Muscle layer of colon (tissue), 2 donors: ENCODE measurements at regions not wholly inside any gene's neighbourhood (a gene's known extent, or its start where the extent isn't known, plus 50 kb on each side); places are given as distances from the start of the nearest gene placed in this dataset.

Source experiments
- H3K27ac ChIP-seq: one replicate; pipeline ENCODE4 v1.7.0; 2013; ENCODE audit warnings: low read depth, mild to moderate bottlenecking, low read length, moderate library complexity
- H3K27me3 ChIP-seq, 2 donors: one replicate each; pipeline ENCODE4 v1.7.0; 2013; ENCODE audit warnings: low read length in 2 of 2, mild to moderate bottlenecking in 2 of 2; ENCODE audit not compliant: insufficient read depth in 2 of 2, control insufficient read depth in 1 of 2
- H3K36me3 ChIP-seq: one replicate; pipeline ENCODE4 v1.7.0; 2013; ENCODE audit warnings: mild to moderate bottlenecking, low read length; ENCODE audit not compliant: insufficient read depth
- H3K4me1 ChIP-seq: one replicate; pipeline ENCODE4 v1.7.0; 2013; ENCODE audit warnings: mild to moderate bottlenecking, low read length; ENCODE audit not compliant: insufficient read depth
- H3K4me3 ChIP-seq, 2 donors: one replicate each; pipeline ENCODE4 v1.7.0; 2013; ENCODE audit warnings: low read length in 2 of 2, low read depth in 1 of 2, mild to moderate bottlenecking in 1 of 2, moderate library complexity in 1 of 2
- H3K9ac ChIP-seq: one replicate; pipeline ENCODE4 v1.7.0; 2013; ENCODE audit warnings: low read length
- H3K9me3 ChIP-seq: one replicate; pipeline ENCODE4 v1.7.0; 2013; ENCODE audit warnings: mild to moderate bottlenecking, low read length
- donor health status: abdominal sarcoma.
- donor health status: Adenocarcinoma of cecum.

GRCh38 chr3:20405231-20405630, 219.2 kb upstream of the SGO1 start:
- Histone ChIP-seq H3K27ac (no peak overlapping the region), H3K9ac (no peak overlapping the region), H3K4me1 (no peaks in the 10 kb centered on the region), H3K27me3 (no peaks in the 10 kb centered on the region), H3K9me3 (no peaks in the 10 kb centered on the region), H3K4me3 (no peak overlapping the region), H3K36me3 (no peaks in the 10 kb centered on the region)

- Histone ChIP-seq H3K4me3 (no peak overlapping the region), H3K4me1 (no peaks in the 10 kb centered on the region), H3K9me3 (no peaks in the 10 kb centered on the region), H3K36me3 (no peaks in the 10 kb centered on the region), H3K9ac (no peak overlapping the region), H3K27me3 (no peaks in the 10 kb centered on the region), H3K27ac (no peak overlapping the region)
These were observed 218.7 kb upstream of the SGO1 start for GRCh38 chr3:20404741-20405100.

- H3K36me3 ChIP-seq, result no peaks in the 10 kb centered on the region
- H3K9me3 ChIP-seq, result no peaks in the 10 kb centered on the region
- H3K4me1 ChIP-seq, result no peaks in the 10 kb centered on the region
- no peak overlapping the region for H3K4me3 ChIP-seq
- H3K9ac ChIP-seq, result no peak overlapping the region
- H3K27ac ChIP-seq, result no peak overlapping the region
- H3K27me3 ChIP-seq, result no peaks in the 10 kb centered on the region
These were observed 218.2 kb upstream of the SGO1 start for GRCh38 chr3:20403986-20404740.

GRCh38 chr3:20401253-20401652, 215.2 kb upstream of the SGO1 start:
- no peaks in the 10 kb centered on the region for H3K4me1 ChIP-seq
- no peak overlapping the region for H3K9ac ChIP-seq
- H3K27ac ChIP-seq, result no peak overlapping the region
- H3K36me3 ChIP-seq, result no peaks in the 10 kb centered on the region
- no peaks in the 10 kb centered on the region for H3K27me3 ChIP-seq
- H3K4me3 ChIP-seq, result no peak overlapping the region
- no peaks in the 10 kb centered on the region for H3K9me3 ChIP-seq

- H3K27ac ChIP-seq, result no peak overlapping the region
- no peaks in the 10 kb centered on the region for H3K4me1 ChIP-seq
- no peak overlapping the region for H3K9ac ChIP-seq
- no peak overlapping the region for H3K4me3 ChIP-seq
- no peaks in the 10 kb centered on the region for H3K36me3 ChIP-seq
- H3K9me3 ChIP-seq, result no peaks in the 10 kb centered on the region
- no peaks in the 10 kb centered on the region for H3K27me3 ChIP-seq
These were observed 214.7 kb upstream of the SGO1 start for GRCh38 chr3:20400686-20401085.

- H3K27ac ChIP-seq, result no peak overlapping the region
- H3K9ac ChIP-seq, result no peak overlapping the region
- no peak overlapping the region for H3K4me3 ChIP-seq
- no peaks in the 10 kb centered on the region for H3K4me1 ChIP-seq
- no peaks in the 10 kb centered on the region for H3K9me3 ChIP-seq
- no peaks in the 10 kb centered on the region for H3K36me3 ChIP-seq
- H3K27me3 ChIP-seq, result no peaks in the 10 kb centered on the region
These were observed 214.3 kb upstream of the SGO1 start for GRCh38 chr3:20400281-20400680.

- Histone ChIP-seq H3K9ac (no peak overlapping the region), H3K4me3 (no peak overlapping the region)
These were observed 210.3 kb upstream of the SGO1 start for GRCh38 chr3:20396335-20396734.

GRCh38 chr3:20395692-20396091, 209.7 kb upstream of the SGO1 start:
- no peaks in the 10 kb centered on the region for H3K4me1 ChIP-seq
- no peak overlapping the region for H3K4me3 ChIP-seq
- H3K9me3 ChIP-seq, result no peaks in the 10 kb centered on the region
- no peak overlapping the region for H3K9ac ChIP-seq
- no peak overlapping the region for H3K27ac ChIP-seq
- H3K36me3 ChIP-seq, result no peaks in the 10 kb centered on the region
- H3K27me3 ChIP-seq, result no peaks in the 10 kb centered on the region

More at GRCh38 chr3:20396335-20396734, 210.3 kb upstream of the SGO1 start:
- Histone ChIP-seq H3K27me3 (no peaks in the 10 kb centered on the region), H3K9me3 (no peaks in the 10 kb centered on the region), H3K27ac (no peak overlapping the region), H3K36me3 (no peaks in the 10 kb centered on the region), H3K4me1 (no peaks in the 10 kb centered on the region)

- Histone ChIP-seq H3K9me3 (no peaks in the 10 kb centered on the region), H3K27me3 (no peaks in the 10 kb centered on the region), H3K36me3 (no peaks in the 10 kb centered on the region), H3K4me3 (no peak overlapping the region), H3K27ac (no peak overlapping the region), H3K4me1 (no peaks in the 10 kb centered on the region), H3K9ac (no peak overlapping the region)
These were observed 208.2 kb upstream of the SGO1 start for GRCh38 chr3:20394243-20394642.

GRCh38 chr3:20391644-20392043, 205.6 kb upstream of the SGO1 start:
- Histone ChIP-seq H3K9ac (no peak overlapping the region), H3K36me3 (no peaks in the 10 kb centered on the region), H3K4me1 (no peaks in the 10 kb centered on the region), H3K27ac (no peak overlapping the region), H3K9me3 (no peaks in the 10 kb centered on the region), H3K27me3 (no peaks in the 10 kb centered on the region), H3K4me3 (no peak overlapping the region)

- Histone ChIP-seq H3K36me3 (no peaks in the 10 kb centered on the region), H3K27me3 (no peaks in the 10 kb centered on the region), H3K4me1 (no peaks in the 10 kb centered on the region), H3K27ac (no peak overlapping the region), H3K9me3 (no peaks in the 10 kb centered on the region), H3K4me3 (no peak overlapping the region), H3K9ac (no peak overlapping the region)
These were observed 203.0 kb upstream of the SGO1 start for GRCh38 chr3:20388971-20389370.

GRCh38 chr3:20380295-20380694, 194.3 kb upstream of the SGO1 start:
- Histone ChIP-seq H3K9ac (no peak overlapping the region), H3K4me1 (no peaks in the 10 kb centered on the region), H3K27me3 (no peaks in the 10 kb centered on the region), H3K36me3 (no peaks in the 10 kb centered on the region), H3K27ac (no peak overlapping the region), H3K4me3 (no peak overlapping the region), H3K9me3 (no peaks in the 10 kb centered on the region)
